ENCODE measurements at regions not wholly inside any gene's neighbourhood (a gene's known extent, or its start where the extent isn't known, plus 50 kb on each side); places are given as distances from the start of the nearest gene placed in this dataset.

DNA sequence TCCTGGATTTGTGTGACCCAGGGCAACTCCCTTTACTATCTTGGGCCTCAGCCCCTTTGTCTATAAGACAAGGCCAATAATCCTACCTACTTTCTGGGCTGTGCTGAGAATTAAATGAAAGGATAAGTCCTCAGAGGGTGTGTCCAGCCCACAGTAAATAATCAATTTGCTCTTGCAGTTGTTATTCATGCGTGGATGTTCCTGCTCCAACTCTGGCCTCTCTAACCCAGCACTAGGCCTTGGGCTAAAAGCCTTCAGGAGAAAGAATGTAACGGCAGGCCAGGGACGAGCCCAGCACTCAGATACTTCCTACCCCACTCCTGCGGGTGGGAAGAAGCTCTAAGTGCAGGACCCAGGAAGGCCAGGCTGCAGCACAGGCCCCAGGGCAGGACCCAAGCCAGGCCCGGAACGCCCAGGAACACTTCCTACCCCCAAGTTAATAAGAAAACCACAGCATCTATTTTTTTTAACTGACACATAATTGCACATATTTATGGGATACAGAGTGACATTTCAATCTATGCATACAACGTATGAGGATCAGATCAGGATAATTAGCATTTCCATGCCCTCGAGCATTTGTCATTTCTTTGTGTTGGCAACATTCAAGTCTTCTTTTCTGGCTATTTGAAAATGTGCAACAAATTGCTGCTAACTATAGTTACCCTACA is 179.6 kb upstream of the RBPJ start (continued):
- TF ChIP-seq, protein P1, sequence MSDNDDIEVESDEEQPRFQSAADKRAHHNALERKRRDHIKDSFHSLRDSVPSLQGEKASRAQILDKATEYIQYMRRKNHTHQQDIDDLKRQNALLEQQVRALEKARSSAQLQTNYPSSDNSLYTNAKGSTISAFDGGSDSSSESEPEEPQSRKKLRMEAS (IDR thresholded peaks at IDR 0.05; ENCODE audit: low read depth, low read length): no peak
- TF ChIP-seq POLR2A (IDR thresholded peaks at IDR 0.05; ENCODE audit: low read depth, low read length): no peak

DNA sequence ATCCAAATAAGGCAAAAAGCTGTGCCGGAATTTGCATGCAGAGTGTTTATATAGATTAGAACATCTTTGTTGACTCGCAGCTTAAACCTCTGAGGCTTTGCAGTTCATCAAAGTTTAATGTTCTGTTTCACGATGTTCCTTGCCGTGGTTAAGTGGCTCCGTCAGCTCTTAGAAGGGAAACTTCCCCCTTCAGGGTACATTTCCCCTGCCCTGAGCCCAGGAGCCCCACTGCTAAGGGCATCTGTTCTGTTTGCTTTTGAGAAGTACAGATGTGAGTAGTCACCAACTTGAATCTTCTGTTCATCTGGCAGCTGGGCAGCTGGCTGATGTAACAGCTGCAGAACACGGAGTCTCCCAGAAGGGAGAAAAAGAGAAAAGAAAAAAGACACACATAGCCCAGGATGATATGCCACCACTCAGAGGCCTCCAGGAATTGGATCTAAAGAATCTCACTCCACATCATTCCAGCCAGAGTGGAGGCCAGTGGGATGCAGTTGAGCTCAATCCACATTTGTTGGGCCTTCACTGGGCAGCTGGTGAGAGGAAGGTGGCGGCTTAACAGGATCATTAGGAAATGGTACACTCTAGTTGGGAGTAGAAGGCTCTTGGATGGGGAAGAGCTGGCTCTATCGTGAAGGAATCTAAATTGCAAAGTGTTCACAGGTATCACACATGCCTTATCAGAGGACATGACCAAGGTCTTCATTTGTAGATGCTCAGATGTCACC is 178.7 kb upstream of the RBPJ start:
- Histone ChIP-seq H3K79me2 (ENCODE audit: control insufficient read depth, insufficient read depth, low read length) (no peaks in the 10 kb centered on the region), H3K9me3 (replicated peaks; ENCODE audit: control insufficient read depth, insufficient read depth, low read length) (no peaks in the 10 kb centered on the region), H3K4me3 (no peak overlapping the region), H3K36me3 (ENCODE audit: control insufficient read depth in 2 of 2, insufficient read depth in 2 of 2, low read length in 1 of 2) (no peaks in the 10 kb centered on the region), H3K4me1 (ENCODE audit: control insufficient read depth, insufficient read depth, low read length) (peaks cover 18% of the 10 kb centered on the region), H3K27me3 (replicated peaks in 1 of 2; ENCODE audit: control insufficient read depth in 2 of 2, insufficient read depth in 2 of 2, low read length in 1 of 2) (no peaks in the 10 kb centered on the region), H4K20me1 (ENCODE audit: control insufficient read depth, insufficient read depth) (no peaks in the 10 kb centered on the region), H3K27ac (ENCODE audit: control insufficient read depth, insufficient read depth) (no peak overlapping the region), H3K9ac (ENCODE audit: control insufficient read depth, insufficient read depth, low read length) (no peak overlapping the region), H3K4me2 (ENCODE audit: control insufficient read depth, insufficient read depth) (peak overlapping the region; percentile 5; the same call in 1 of the 2 replicates), H2AFZ (ENCODE audit: control insufficient read depth, low read depth, low read length) (no peak overlapping the region; the same call in 1 of the 2 replicates)
- FAIRE-seq: no peak
- no peak for DNase-seq (ENCODE audit: low read depth, low spot score)
- POLR2A ChIA-PET: no interaction called here
- BruUV-seq (replicated peaks): no TSS peak
- peak; percentile 34; the same call in 2 of the 3 replicates for ATAC-seq
- intact Hi-C loops (cut with micrococcal nuclease; ENCODE audit: unreplicated experiment) (no loop called here), in situ Hi-C loops (cut with MboI) (no loop called here)
- SMC1A ChIA-PET (ENCODE audit: uncharacterized antibody, unreplicated experiment): interaction anchor here (1.0 to 2.1 kb wide), 4 partner anchors 10 to 59 kb away, joined by 3 to 4 read pairs (median 4); no protein-coding TSS in a partner anchor
- no peak for TF ChIP-seq LARP7 (IDR thresholded peaks at IDR 0.05)
- peak; percentile 75; the same call in 1 of the 2 replicates for TF ChIP-seq TCF12 (IDR thresholded peaks at IDR 0.05; ENCODE audit: low read depth, low read length)
- RAD21 ChIA-PET (ENCODE audit: unreplicated experiment): no interaction called here
- 32% methylated on average over 8 of the region's 8 CpGs for WGBS (ENCODE audit: insufficient coverage, insufficient replicate concordance, low lambda C conversion rate, missing lambda C conversion rate)
- CTCF ChIA-PET: interaction anchor here (1.3 to 1.8 kb wide), 4 partner anchors 20 to 188 kb away, joined by 3 to 5 read pairs (median 5); no protein-coding TSS in a partner anchor
